CD4-positive, alpha-beta memory T cell (primary cell): ENCODE measurements at regions not wholly inside any gene's neighbourhood (a gene's known extent, or its start where the extent isn't known, plus 50 kb on each side); places are given as distances from the start of the nearest gene placed in this dataset.
"Not testable (repeated sequence)": the region's sequence is repeated elsewhere in the genome, so short reads cannot be mapped to it uniquely, and the experiment has no call there.

Experiments
- CTCF ChIA-PET: fragments of 350-600 bp; sonication (Branson Sonifier 250); formaldehyde crosslinking; loops from one replicate; lab custom pipeline; 2021; ENCODE audit warnings: inconsistent platforms; ENCODE audit not compliant: partially characterized antibody; lab: Charles Lee
- POLR2A ChIA-PET: fragments of 350-600 bp; sonication (Branson Sonifier 250); formaldehyde crosslinking; loops from one replicate; lab custom pipeline; 2021; ENCODE audit not compliant: partially characterized antibody; lab: Charles Lee
- DNase-seq, 5 donors: peaks; one replicate each; pipeline versions ENCODE4 v3.0.0 to v3.0.0-alpha.2; 2020 to 2022; ENCODE audit warnings: mixed read lengths in 1 of 5
- H3K27ac ChIP-seq: one replicate; pipeline ENCODE4 v1.7.0; 2013; ENCODE audit warnings: low read depth, low read length
- H3K27me3 ChIP-seq: 2 replicates; pipeline ENCODE4 v1.7.0; 2013; ENCODE audit warnings: mild to moderate bottlenecking, low read length, moderate library complexity; ENCODE audit not compliant: insufficient read depth
- H3K36me3 ChIP-seq: 2 replicates; pipeline ENCODE4 v1.7.0; 2013; ENCODE audit warnings: mild to moderate bottlenecking, low read length, moderate library complexity; ENCODE audit not compliant: insufficient read depth
- H3K4me1 ChIP-seq: 2 replicates; pipeline ENCODE4 v1.7.0; 2013; ENCODE audit warnings: mild to moderate bottlenecking, low read length, moderate library complexity; ENCODE audit not compliant: insufficient read depth
- H3K4me3 ChIP-seq, 2 donors: one replicate each; pipeline ENCODE4 v1.7.0; 2013; ENCODE audit warnings: low read length in 2 of 2, mild to moderate bottlenecking in 1 of 2
- H3K9me3 ChIP-seq, 2 donors: one replicate each; pipeline ENCODE4 v1.7.0; 2013; ENCODE audit warnings: low read length in 2 of 2, control low read depth in 1 of 2; ENCODE audit not compliant: control insufficient read depth in 1 of 2
- H3K27ac Mint-ChIP-seq, 7 donors: one replicate each; pipeline ENCODE4 v1.8.0; 2020 to 2021; ENCODE audit warnings: mixed read lengths in 7 of 7, mild to moderate bottlenecking in 6 of 7, inconsistent platforms in 3 of 7, moderate library complexity in 3 of 7
- H3K27me3 Mint-ChIP-seq, 2 donors: one replicate each; pipeline ENCODE4 v1.8.0; 2020 to 2021; ENCODE audit warnings: mixed read lengths in 2 of 2
- H3K36me3 Mint-ChIP-seq, 2 donors: one replicate each; pipeline ENCODE4 v1.8.0; 2020 to 2021; ENCODE audit warnings: mixed read lengths in 2 of 2, inconsistent platforms in 1 of 2, mild to moderate bottlenecking in 1 of 2
- H3K4me1 Mint-ChIP-seq, 4 donors: one replicate each; pipeline ENCODE4 v1.8.0; 2020 to 2021; ENCODE audit warnings: mixed read lengths in 4 of 4, mild to moderate bottlenecking in 1 of 4
- H3K4me3 Mint-ChIP-seq, 8 donors: one replicate each; pipeline ENCODE4 v1.8.0; 2020 to 2021; ENCODE audit warnings: mixed read lengths in 8 of 8, mild to moderate bottlenecking in 7 of 8, moderate library complexity in 6 of 8, inconsistent platforms in 3 of 8
- H3K9me3 Mint-ChIP-seq, 8 donors: one replicate each; pipeline ENCODE4 v1.8.0; 2020 to 2021; ENCODE audit warnings: mixed read lengths in 8 of 8, mild to moderate bottlenecking in 5 of 8, inconsistent platforms in 3 of 8, moderate library complexity in 1 of 8
- intact Hi-C: fragments of 100-400 bp; cut with micrococcal nuclease; formaldehyde crosslinking; loops from one replicate; pipeline ENCODE4 v1.15.1; 2023

DNA sequence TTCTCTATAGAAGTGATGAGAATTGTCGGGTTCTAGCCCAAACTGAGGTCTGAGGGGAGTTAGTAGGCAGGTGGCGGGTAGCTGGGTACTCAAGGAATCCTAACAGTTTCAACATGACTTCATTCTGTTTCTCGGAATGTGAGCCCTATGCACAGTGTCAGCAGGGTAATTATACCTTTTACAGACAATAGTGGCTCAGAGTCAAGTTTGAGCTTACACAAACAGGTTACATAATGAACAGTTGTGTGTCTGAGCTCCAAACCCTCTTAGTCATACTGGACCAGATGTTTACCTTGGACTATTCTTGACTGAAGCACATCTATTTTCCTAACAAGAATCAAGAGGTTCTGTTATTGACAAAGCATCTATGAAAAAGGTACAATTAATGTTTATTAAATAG, 1066.7 kb upstream of the PCDH20 start:
- intact Hi-C loops: no loop called here
- POLR2A ChIA-PET: no interaction called here
- Mint-ChIP-seq H3K4me3 (no peak overlapping the region), H3K36me3 (no peaks in the 10 kb centered on the region), H3K4me1 (no peaks in the 10 kb centered on the region), H3K9me3 (peaks cover 2 to 13% (median 6%) of the 10 kb centered on the region in 8 donors), H3K27me3 (no peaks in the 10 kb centered on the region), H3K27ac (no peak overlapping the region)
- DNase-seq: no peak
- CTCF ChIA-PET: no interaction called here
- Histone ChIP-seq H3K4me3 (no peak overlapping the region), H3K27ac (no peak overlapping the region), H3K9me3 (no peaks in the 10 kb centered on the region), H3K27me3 (no peaks in the 10 kb centered on the region), H3K36me3 (no peaks in the 10 kb centered on the region), H3K4me1 (no peaks in the 10 kb centered on the region)

DNA sequence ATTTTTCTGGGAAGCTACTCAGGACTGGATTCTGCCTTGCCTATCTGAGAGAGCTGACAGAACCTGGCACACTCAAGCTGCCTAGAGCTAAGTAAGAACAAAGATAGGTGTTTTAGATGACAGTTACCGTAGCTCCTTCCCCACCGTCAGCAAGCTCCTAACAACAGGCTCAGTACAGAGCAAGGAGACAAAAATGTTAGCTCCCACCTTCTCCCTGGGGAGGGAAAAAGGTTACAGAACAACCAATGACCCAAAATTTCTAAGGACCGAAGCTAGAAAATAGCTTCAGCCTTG, 1058.2 kb upstream of the PCDH20 start:
- Histone ChIP-seq H3K27ac (no peak overlapping the region), H3K9me3 (no peaks in the 10 kb centered on the region), H3K4me1 (no peaks in the 10 kb centered on the region), H3K4me3 (no peak overlapping the region), H3K27me3 (no peaks in the 10 kb centered on the region), H3K36me3 (no peaks in the 10 kb centered on the region)
- ChIA-PET POLR2A (no interaction called here), CTCF (no interaction called here)
- no peaks in the 10 kb centered on the region for H3K36me3 Mint-ChIP-seq
- intact Hi-C loops: no loop called here
- H3K4me3 Mint-ChIP-seq: no peak overlapping the region
- peaks cover 2 to 12% (median 8%) of the 10 kb centered on the region in 8 donors for H3K9me3 Mint-ChIP-seq
- H3K4me1 Mint-ChIP-seq: no peaks in the 10 kb centered on the region
- H3K27ac Mint-ChIP-seq: no peak overlapping the region
- H3K27me3 Mint-ChIP-seq: no peaks in the 10 kb centered on the region
- DNase-seq: peak in 1 of 5 donors; percentile 7

- intact Hi-C loops: no loop called here
- no peak overlapping the region for H3K27ac Mint-ChIP-seq
These were observed 1057.7 kb upstream of the PCDH20 start for GRCh38 chr13:62473190-62473943.

GRCh38 chr13:62453761-62454160, 1038.1 kb upstream of the PCDH20 start:
- no peak overlapping the region for H3K27ac ChIP-seq
- DNase-seq: no peak
- no peaks in the 10 kb centered on the region for H3K36me3 Mint-ChIP-seq
- H3K27me3 ChIP-seq: no peaks in the 10 kb centered on the region
- H3K27ac Mint-ChIP-seq: no peak overlapping the region
- no peaks in the 10 kb centered on the region for H3K27me3 Mint-ChIP-seq
- H3K4me1 ChIP-seq: no peaks in the 10 kb centered on the region
- no peak overlapping the region for H3K4me3 ChIP-seq
- no peaks in the 10 kb centered on the region for H3K9me3 ChIP-seq
- ChIA-PET CTCF (no interaction called here), POLR2A (no interaction called here)
- peaks cover 0 to 8% (median 2%) of the 10 kb centered on the region in 8 donors for H3K9me3 Mint-ChIP-seq
- H3K36me3 ChIP-seq: no peaks in the 10 kb centered on the region
- H3K4me3 Mint-ChIP-seq: no peak overlapping the region
- H3K4me1 Mint-ChIP-seq: no peaks in the 10 kb centered on the region
- intact Hi-C loops: no loop called here

More at GRCh38 chr13:62473190-62473943, 1057.7 kb upstream of the PCDH20 start:
- Histone ChIP-seq H3K4me3 (no peak overlapping the region), H3K27me3 (no peaks in the 10 kb centered on the region), H3K27ac (no peak overlapping the region), H3K9me3 (no peaks in the 10 kb centered on the region), H3K36me3 (no peaks in the 10 kb centered on the region), H3K4me1 (no peaks in the 10 kb centered on the region)
- no peaks in the 10 kb centered on the region for H3K27me3 Mint-ChIP-seq
- H3K36me3 Mint-ChIP-seq: no peaks in the 10 kb centered on the region
- H3K4me3 Mint-ChIP-seq: no peak overlapping the region
- CTCF ChIA-PET: no interaction called here
- DNase-seq: no peak
- no peaks in the 10 kb centered on the region for H3K4me1 Mint-ChIP-seq
- H3K9me3 Mint-ChIP-seq: peaks cover 2 to 12% (median 8%) of the 10 kb centered on the region in 8 donors
- POLR2A ChIA-PET: no interaction called here

GRCh38 chr13:62450759-62451158, 1035.1 kb upstream of the PCDH20 start:
- no peaks in the 10 kb centered on the region for H3K27me3 ChIP-seq
- Mint-ChIP-seq H3K4me3 (no peak overlapping the region), H3K27me3 (no peaks in the 10 kb centered on the region), H3K27ac (no peak overlapping the region), H3K4me1 (no peaks in the 10 kb centered on the region), H3K36me3 (no peaks in the 10 kb centered on the region), H3K9me3 (peaks cover 0 to 14% (median 3%) of the 10 kb centered on the region in 8 donors)
- intact Hi-C loops: no loop called here
- CTCF ChIA-PET: no interaction called here
- no peaks in the 10 kb centered on the region for H3K4me1 ChIP-seq
- H3K9me3 ChIP-seq: no peaks in the 10 kb centered on the region
- DNase-seq: no peak
- no peak overlapping the region for H3K4me3 ChIP-seq
- H3K27ac ChIP-seq: no peak overlapping the region
- H3K36me3 ChIP-seq: no peaks in the 10 kb centered on the region
- POLR2A ChIA-PET: no interaction called here

DNA sequence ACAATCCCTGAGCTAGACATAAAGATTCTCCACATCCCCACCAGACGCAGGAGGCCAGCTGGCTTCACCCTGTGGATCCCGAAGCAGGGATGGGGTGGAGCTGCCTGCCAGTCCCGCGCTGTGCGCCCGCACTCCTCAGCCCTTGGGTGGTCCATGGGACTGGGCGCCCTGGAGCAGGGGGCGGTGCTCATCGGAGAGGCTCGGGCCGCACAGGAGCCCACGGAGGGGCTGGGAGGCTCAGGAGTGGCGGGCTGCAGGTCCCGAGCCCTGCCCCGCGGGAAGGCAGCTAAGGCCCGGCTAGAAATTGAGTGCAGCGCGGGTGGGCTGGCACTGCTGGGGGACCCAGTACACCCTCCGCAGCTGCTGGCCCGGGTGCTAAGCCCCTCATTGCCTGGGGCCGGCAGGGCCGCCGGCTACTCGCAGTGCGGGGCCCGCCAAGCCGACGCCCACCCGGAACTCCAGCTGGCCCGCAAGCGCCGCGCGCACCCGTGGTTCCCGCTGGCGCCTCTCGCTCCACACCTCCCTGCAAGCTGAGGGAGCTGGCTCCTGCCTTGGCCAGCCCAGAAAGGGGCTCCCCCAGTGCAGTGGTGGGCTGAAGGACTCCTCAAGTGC, 1032.2 kb upstream of the PCDH20 start:
- H3K9me3 ChIP-seq, H3K4me1 ChIP-seq, H3K27me3 Mint-ChIP-seq, H3K27me3 ChIP-seq, H3K27ac ChIP-seq, H3K9me3 Mint-ChIP-seq, H3K36me3 Mint-ChIP-seq, H3K36me3 ChIP-seq, H3K27ac Mint-ChIP-seq, POLR2A ChIA-PET, intact Hi-C loops, CTCF ChIA-PET, H3K4me1 Mint-ChIP-seq, H3K4me3 ChIP-seq, H3K4me3 Mint-ChIP-seq: not testable (repeated sequence)
- DNase-seq: peak in 1 of 5 donors; percentile 12

DNA sequence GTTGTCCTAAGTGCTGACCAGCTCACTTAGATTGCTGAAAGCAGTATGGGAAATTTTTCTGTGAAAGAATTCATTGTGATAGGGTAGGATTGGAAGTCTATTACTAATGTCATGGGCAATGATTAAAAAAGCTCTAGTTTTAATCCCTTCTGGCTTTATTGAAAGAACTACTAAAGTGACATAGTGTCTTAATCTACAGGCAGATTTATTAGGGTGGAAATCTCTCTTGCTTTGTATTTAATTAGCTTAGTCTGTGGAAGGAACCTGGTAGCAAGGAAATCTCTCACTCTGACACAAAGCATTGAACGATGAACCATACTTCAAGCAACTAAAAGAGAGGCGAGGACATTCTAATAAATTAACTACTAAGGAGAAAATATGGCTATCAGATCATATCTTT, 1029.2 kb upstream of the PCDH20 start:
- H3K4me3 ChIP-seq: no peak overlapping the region
- no peaks in the 10 kb centered on the region for H3K36me3 ChIP-seq
- ChIA-PET POLR2A (no interaction called here), CTCF (no interaction called here)
- Mint-ChIP-seq H3K4me1 (no peaks in the 10 kb centered on the region), H3K27me3 (no peaks in the 10 kb centered on the region), H3K9me3 (peaks cover 0 to 14% (median 2%) of the 10 kb centered on the region in 8 donors), H3K36me3 (no peaks in the 10 kb centered on the region), H3K4me3 (no peak overlapping the region), H3K27ac (no peak overlapping the region)
- H3K4me1 ChIP-seq: no peaks in the 10 kb centered on the region
- no peaks in the 10 kb centered on the region for H3K9me3 ChIP-seq
- H3K27ac ChIP-seq: no peak overlapping the region
- H3K27me3 ChIP-seq: no peaks in the 10 kb centered on the region
- intact Hi-C loops: no loop called here
- no peak for DNase-seq
